ENCODE measurements at regions not wholly inside any gene's neighbourhood (a gene's known extent, or its start where the extent isn't known, plus 50 kb on each side); places are given as distances from the start of the nearest gene placed in this dataset.

GRCh38 chr14:104332634-104333270 is 194.4 kb downstream of the KIF26A start:
- TF ChIP-seq CTCF (IDR thresholded peaks at IDR 0.05), result no peak
- TF ChIP-seq POLR2A (IDR thresholded peaks at IDR 0.05), result no peak

All from breast epithelium (tissue), 3 donors.